HG02642 (cell line): ENCODE measurements at regions not wholly inside any gene's neighbourhood (a gene's known extent, or its start where the extent isn't known, plus 50 kb on each side); places are given as distances from the start of the nearest gene placed in this dataset.
A peak's percentile ranks its signal among the peaks of the same experiment; 100 is the strongest.

ENCODE experiments used
- ATAC-seq: cut with Tn5 transposase; IDR thresholded peaks from one replicate; pipeline ENCODE4 v1.9.1; 2021; ENCODE audit warnings: mild to moderate bottlenecking; ENCODE audit not compliant: unreplicated experiment, poor library complexity

GRCh38 chr4:85244638-85245037 is 230.3 kb upstream of the ARHGAP24 start:
- ATAC-seq: no peak

GRCh38 chr4:85246055-85246454 is 228.9 kb upstream of the ARHGAP24 start:
- no peak for ATAC-seq

GRCh38 chr4:85250852-85251251 is 224.1 kb upstream of the ARHGAP24 start:
- ATAC-seq: no peak

DNA sequence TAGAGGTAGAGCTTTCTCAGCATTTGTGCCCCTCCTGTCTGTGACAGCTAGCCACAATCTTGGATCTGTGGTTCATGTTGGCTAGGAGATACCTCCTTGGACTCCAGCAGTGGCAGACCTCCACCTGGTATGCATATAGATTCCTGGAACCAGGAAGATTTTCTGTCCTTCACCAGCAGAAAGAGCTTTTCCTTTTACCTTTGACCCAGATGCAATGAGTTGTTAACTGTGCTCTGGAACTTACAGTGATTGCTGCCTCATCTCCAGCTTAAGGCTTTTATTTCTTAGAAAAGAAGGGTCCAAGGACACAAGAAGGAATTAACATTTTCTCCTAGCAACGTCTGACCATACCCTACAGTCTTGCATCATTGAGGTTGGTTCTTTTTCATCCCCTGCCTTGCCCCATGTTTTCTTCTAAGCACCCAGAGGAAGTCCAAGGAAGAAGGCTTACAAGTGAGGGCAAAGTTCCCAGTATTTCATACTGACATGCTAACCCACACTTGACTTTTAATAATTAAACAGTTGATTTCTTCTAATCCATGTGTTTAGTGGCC is 217.1 kb upstream of the ARHGAP24 start:
- no peak for ATAC-seq

DNA sequence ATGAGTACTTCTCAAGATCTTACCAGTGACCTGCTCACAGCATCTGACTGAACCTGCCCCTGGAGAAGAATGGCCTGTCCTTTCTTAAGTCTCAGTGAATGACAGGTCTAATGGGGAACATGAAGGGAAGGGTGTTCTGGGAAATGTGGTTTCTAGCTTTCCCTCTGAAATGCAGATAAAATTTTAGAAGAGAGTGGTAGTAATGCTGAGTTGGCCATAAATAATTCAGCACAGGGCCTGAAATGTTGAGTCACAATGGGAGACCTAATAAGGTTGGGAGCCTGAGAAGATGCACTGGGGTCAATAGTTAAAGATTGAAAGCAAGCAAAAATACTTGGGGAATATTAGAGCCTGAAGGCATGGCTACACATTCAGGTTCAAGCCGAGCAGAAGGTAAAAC is 214.9 kb upstream of the ARHGAP24 start:
- ATAC-seq: no peak

- ATAC-seq: no peak
Measured at GRCh38 chr4:85265234-85265633, 209.7 kb upstream of the ARHGAP24 start.

- ATAC-seq: no peak
Measured at GRCh38 chr4:85268188-85268587, 206.8 kb upstream of the ARHGAP24 start.

- ATAC-seq: no peak
Measured at GRCh38 chr4:85268961-85269360, 206.0 kb upstream of the ARHGAP24 start.

DNA sequence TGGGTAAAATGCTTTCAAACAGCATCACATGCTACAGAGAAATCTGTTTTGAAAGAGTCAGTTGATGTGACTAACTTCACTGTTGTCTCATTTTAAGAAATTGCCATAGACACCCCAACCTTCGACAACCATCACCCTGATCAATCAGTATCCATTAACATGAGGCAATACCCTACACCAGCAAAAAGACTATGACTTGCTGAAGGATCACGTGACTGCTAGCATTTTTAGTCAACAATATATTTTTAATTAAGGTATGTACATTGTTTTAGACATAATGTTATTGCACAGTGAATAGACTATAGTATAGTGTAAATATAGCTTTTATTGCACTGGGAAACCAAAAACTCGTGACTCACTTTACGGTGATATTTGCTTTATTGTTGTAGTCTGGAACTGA is 200.0 kb upstream of the ARHGAP24 start:
- no peak for ATAC-seq

- ATAC-seq: no peak
Measured at GRCh38 chr4:85280963-85281362, 194.0 kb upstream of the ARHGAP24 start.

DNA sequence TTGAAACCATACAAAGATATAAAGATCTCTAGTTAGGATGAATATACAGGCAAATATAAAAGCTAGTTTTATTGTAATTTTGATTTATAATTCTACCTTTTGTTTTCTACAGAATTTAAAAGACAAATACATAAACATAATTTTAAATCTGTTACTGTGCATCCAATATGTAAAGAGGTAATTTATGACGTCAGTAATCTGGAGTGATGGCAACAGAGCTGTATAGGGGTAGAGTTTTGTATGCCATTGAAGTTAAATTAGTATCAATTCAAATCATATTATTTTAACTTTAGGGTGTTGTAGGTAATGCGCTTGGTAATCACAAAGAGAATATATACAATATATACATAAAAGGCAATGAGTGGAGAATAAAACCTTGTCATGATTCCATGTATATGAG is 183.7 kb upstream of the ARHGAP24 start:
- ATAC-seq: no peak

DNA sequence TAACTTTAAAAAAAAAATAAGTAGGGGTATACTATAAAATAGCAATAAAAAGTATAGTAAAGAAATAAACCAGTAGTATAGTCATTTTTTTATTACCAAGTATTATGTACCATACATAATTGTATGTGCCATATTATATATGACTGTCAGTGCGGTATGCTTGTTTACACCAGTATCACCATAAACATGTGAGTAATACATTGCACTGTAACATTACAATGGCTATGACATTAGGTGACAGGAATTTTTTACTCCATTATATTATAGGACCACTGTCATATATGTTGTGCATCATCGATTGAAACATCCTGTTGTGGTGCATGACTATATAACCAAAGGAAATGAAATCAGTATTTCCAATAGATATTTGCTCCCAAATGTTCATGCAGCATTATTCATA is 176.9 kb upstream of the ARHGAP24 start:
- ATAC-seq: no peak

DNA sequence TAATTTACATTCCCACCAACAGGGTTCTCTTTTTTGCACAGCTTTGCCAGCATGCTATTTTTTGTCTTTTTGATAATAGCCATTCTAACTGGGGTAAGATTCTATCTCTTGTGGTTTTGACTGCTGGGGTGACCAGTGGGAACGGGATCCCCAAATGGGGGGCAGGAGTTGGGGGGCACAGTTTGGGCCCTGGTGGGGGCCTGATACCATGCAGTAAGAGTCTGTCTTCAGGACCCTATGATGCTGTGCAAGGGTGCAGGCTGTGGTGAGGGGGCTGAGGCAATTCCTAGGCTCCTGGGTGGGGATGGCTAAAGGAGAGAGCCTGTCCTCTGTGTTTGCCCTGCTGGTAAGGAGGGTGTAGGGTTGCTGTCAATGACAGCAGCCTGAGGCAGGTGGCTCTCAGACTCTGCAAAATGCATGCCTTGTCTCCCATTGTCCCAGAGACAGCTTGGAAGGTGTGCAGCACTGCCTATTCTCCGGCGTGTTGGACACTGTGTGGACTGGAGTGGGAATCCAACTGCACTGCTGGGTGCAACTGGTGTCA is 172.7 kb upstream of the ARHGAP24 start:
- no peak for ATAC-seq

GRCh38 chr4:85302756-85303155 is 172.2 kb upstream of the ARHGAP24 start:
- no peak for ATAC-seq

DNA sequence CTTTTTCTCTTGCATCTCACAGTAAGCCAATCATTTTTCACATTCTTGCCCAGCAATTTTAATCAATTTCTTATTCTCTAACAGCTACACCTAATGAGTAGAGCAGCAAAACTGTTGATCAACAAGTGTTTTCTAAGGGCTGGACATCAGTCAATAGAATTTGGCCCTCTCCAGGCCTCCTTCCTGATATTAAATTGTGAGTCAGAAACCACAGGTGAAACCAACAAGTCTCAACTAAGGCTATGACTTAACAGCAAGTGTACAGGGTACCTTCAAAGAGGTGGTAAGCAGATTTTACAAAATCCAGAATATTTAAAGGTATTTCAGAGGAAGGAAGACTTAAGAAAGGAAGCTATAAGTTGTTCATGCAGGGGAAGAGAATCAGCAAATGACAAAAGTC is 156.5 kb upstream of the ARHGAP24 start:
- no peak for ATAC-seq

GRCh38 chr4:85358831-85359230 is 116.1 kb upstream of the ARHGAP24 start:
- ATAC-seq: no peak

DNA sequence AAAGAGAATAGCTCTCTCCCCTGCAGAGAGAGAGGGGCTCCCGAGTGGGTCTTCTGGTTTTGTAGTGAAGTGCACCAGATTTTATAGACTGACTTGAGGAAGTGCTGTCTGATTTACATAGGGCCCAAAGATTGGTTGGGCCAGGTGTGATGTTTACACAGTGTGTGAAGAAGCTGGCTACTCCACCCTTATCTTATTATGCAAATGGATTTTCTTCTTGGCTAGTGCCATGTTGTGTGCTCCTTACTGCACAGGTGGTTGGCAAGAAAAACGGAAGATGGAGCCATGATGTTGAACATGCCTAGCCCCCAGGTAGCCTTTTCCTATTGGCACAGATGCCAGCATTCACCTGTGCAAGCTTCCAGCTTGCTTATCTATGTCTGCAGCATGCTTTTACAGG is 112.4 kb upstream of the ARHGAP24 start:
- no peak for ATAC-seq

DNA sequence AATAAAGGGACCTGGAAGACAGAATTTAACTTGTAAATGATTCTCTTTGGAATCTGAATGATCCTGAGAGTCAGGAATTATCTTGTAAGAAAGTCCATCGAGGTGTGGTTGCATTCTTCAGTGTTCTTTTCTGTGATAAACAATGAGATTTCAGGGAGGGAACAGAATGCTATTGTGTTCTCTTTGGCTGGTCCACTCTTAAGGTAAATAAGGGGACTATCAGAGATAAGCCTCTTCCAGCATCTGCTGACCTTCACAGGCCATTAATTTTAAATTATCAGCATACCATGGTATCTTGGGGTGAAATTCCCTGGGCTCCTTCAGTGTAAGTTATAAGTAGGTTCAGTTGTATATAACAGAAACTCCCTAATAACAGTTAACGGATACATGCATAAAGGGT is 107.1 kb upstream of the ARHGAP24 start:
- no peak for ATAC-seq

- no peak for ATAC-seq
Measured at GRCh38 chr4:85368240-85368639, 106.7 kb upstream of the ARHGAP24 start.

DNA sequence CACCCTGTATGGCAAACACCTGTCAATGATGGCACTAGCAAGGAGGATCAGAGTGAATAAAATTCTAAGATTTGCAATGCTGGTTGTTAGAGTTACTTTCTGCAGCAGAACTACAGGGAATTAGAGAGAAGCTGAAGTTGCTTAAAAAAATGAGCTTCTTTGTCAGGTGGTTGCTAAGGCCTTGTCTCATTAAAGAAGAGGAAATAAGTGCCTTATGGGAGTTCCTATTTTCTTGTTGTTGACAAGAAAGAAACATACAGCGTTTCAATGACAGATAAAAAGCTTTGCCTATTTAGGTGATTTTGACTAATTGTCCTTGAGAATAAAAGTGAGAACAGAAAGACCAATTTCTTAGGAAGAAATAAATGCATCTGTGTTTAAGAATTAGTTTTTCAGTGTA is 106.0 kb upstream of the ARHGAP24 start:
- ATAC-seq: no peak

DNA sequence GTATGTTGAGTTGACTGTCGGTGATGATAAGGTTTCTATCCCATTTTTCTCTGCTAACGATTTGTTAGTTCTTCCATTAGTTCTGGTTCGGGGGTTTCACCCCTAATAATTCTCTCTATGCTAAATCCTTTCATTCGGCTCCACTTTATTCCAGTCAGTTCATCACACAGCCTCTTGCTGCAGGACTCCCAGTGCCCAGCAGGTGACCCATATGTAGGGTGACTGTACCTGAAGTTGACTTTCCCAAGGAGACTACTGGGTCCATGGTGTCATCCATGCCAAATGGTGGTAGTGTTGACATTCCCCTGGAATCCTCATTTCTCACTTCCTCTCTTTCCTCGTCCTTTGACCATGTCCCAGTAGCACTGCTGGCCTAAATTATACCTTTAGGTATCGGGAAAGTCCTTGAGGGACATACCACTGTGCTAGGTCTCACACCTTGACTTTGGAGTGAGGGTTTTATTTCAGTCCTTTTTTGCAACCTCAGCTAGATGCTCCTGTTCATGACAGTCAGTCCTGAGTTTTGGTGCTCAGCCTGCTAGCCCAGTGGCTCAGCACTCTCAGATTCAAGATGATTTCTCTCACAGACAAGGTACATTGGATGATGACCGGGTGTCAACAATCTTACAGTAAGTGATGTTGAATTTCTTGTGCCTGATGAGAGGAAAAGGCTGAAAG is 105.1 kb upstream of the ARHGAP24 start:
- ATAC-seq: no peak

- peak; percentile 95 for ATAC-seq
Measured at GRCh38 chr4:85370400-85371032, 104.4 kb upstream of the ARHGAP24 start.
